ENCODE measurements at regions not wholly inside any gene's neighbourhood (a gene's known extent, or its start where the extent isn't known, plus 50 kb on each side); places are given as distances from the start of the nearest gene placed in this dataset.

DNA sequence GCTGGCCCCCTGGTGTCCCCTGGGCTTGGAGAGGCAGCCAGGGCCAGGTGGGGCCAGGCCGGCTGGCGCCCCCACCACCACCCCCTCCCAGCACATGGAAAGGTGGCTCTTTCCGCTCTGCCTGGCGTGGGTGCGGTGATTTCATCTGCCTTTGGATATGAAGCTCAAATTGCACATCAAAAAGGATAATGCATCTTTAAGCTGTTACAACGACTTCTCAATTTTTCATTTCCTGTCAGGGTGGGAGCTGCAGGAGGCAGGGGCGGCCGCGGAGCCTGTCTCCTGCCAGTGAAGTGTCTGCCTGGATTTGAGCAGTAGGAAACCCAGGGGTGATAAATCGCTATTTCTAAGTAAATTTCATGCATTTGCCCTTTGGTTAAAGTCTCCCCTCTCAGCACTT, 169.2 kb upstream of the MVB12B start (continued):
- TF ChIP-seq ZNF331 (CRISPR knock-in tag; IDR thresholded peaks at IDR 0.05; ENCODE audit: low read depth) = no peak

DNA sequence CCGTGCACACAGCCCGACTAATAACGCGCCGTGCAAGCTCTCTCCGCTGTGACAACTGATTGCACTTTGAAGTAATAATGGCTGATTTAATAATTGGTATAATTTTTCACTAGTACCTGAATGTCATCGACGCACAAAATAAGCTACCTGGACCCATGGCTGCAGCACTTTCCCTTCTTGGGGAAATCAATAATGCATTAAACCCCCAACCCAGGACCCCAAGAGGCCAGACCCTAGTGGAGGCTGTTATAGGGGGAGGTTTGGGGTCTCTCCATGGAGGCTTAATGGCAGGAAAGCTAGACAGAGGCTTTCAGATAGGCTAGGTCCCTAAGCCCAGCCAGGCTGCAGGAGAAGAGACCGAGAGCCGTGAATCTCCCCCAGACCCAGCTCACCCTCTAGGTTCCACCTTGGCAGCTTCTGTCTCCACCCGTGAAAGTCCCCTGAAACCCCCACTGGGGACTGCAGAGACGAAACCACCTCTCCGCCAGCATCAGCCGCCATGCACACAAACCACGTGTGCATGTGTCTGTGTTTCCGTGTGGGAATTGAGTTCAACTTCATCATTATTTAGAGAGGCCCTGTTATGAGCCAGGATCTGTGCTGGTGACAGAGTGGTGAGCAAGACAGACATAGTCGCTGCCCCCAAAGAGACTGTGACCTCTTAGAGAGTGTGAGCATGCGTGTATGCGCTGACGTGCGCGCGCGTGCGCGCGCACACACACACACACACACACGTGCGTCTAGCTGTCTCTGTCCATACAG, 168.6 kb upstream of the MVB12B start:
- H4K20me1 ChIP-seq (replicated peaks; ENCODE audit: insufficient read depth) = no peaks in the 10 kb centered on the region
- H3K4me1 ChIP-seq (ENCODE audit: insufficient read depth) = peaks cover 8% of the 10 kb centered on the region; the same call in 1 of the 2 replicates
- no peaks in the 10 kb centered on the region for H3K27me3 ChIP-seq (ENCODE audit: insufficient read depth)
- H3K9me2 ChIP-seq (ENCODE audit: insufficient read depth) = 0 out of 2 replicates have a peak, but pooled peaks cover 6% of the 10 kb centered on the region
- peaks cover 12% of the 10 kb centered on the region for H3K27me3 Mint-ChIP-seq (ENCODE audit: insufficient read depth, low read depth, poor library complexity)
- no peak overlapping the region for H3K4me3 Mint-ChIP-seq
- no peaks in the 10 kb centered on the region for H3F3A ChIP-seq (replicated peaks; ENCODE audit: low read depth)
- H3K36me3 Mint-ChIP-seq (ENCODE audit: low read depth) = no peaks in the 10 kb centered on the region
- no peaks in the 10 kb centered on the region for H3K9me3 Mint-ChIP-seq
- H3K27ac Mint-ChIP-seq = no peak overlapping the region; the same call in 1 of the 2 replicates
- no peak for ATAC-seq
- H3K4me2 ChIP-seq = 0 out of 2 replicates have a peak overlapping the region, but pooled peaks have one; percentile 24
- H3K36me3 ChIP-seq (ENCODE audit: insufficient read depth) = no peaks in the 10 kb centered on the region
- H3K79me2 ChIP-seq (replicated peaks; ENCODE audit: insufficient read depth) = no peaks in the 10 kb centered on the region
- H3K27ac ChIP-seq (ENCODE audit: low read depth) = no peak overlapping the region
- no peak overlapping the region for H3K4me3 ChIP-seq
- H3K4me1 Mint-ChIP-seq = peaks cover 24% of the 10 kb centered on the region
- TF ChIP-seq ZNF114 (CRISPR knock-in tag; IDR thresholded peaks at IDR 0.05) (no peak), STAT1 (IDR thresholded peaks at IDR 0.05; ENCODE audit: unreplicated experiment) (no peak), JUNB (IDR thresholded peaks at IDR 0.05; ENCODE audit: unreplicated experiment) (no peak), CREB1 (CRISPR knock-in tag; IDR thresholded peaks at IDR 0.05; ENCODE audit: low read depth) (no peak), ZNF331 (CRISPR knock-in tag; IDR thresholded peaks at IDR 0.05; ENCODE audit: low read depth) (no peak)
- TF ChIP-seq, protein P1, sequence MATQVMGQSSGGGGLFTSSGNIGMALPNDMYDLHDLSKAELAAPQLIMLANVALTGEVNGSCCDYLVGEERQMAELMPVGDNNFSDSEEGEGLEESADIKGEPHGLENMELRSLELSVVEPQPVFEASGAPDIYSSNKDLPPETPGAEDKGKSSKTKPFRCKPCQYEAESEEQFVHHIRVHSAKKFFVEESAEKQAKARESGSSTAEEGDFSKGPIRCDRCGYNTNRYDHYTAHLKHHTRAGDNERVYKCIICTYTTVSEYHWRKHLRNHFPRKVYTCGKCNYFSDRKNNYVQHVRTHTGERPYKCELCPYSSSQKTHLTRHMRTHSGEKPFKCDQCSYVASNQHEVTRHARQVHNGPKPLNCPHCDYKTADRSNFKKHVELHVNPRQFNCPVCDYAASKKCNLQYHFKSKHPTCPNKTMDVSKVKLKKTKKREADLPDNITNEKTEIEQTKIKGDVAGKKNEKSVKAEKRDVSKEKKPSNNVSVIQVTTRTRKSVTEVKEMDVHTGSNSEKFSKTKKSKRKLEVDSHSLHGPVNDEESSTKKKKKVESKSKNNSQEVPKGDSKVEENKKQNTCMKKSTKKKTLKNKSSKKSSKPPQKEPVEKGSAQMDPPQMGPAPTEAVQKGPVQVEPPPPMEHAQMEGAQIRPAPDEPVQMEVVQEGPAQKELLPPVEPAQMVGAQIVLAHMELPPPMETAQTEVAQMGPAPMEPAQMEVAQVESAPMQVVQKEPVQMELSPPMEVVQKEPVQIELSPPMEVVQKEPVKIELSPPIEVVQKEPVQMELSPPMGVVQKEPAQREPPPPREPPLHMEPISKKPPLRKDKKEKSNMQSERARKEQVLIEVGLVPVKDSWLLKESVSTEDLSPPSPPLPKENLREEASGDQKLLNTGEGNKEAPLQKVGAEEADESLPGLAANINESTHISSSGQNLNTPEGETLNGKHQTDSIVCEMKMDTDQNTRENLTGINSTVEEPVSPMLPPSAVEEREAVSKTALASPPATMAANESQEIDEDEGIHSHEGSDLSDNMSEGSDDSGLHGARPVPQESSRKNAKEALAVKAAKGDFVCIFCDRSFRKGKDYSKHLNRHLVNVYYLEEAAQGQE (IDR thresholded peaks at IDR 0.05; ENCODE audit: unreplicated experiment) = no peak
- TF ChIP-seq, protein P2, sequence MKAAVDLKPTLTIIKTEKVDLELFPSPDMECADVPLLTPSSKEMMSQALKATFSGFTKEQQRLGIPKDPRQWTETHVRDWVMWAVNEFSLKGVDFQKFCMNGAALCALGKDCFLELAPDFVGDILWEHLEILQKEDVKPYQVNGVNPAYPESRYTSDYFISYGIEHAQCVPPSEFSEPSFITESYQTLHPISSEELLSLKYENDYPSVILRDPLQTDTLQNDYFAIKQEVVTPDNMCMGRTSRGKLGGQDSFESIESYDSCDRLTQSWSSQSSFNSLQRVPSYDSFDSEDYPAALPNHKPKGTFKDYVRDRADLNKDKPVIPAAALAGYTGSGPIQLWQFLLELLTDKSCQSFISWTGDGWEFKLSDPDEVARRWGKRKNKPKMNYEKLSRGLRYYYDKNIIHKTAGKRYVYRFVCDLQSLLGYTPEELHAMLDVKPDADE (IDR thresholded peaks at IDR 0.05) = no peak
- TF ChIP-seq, protein P3, sequence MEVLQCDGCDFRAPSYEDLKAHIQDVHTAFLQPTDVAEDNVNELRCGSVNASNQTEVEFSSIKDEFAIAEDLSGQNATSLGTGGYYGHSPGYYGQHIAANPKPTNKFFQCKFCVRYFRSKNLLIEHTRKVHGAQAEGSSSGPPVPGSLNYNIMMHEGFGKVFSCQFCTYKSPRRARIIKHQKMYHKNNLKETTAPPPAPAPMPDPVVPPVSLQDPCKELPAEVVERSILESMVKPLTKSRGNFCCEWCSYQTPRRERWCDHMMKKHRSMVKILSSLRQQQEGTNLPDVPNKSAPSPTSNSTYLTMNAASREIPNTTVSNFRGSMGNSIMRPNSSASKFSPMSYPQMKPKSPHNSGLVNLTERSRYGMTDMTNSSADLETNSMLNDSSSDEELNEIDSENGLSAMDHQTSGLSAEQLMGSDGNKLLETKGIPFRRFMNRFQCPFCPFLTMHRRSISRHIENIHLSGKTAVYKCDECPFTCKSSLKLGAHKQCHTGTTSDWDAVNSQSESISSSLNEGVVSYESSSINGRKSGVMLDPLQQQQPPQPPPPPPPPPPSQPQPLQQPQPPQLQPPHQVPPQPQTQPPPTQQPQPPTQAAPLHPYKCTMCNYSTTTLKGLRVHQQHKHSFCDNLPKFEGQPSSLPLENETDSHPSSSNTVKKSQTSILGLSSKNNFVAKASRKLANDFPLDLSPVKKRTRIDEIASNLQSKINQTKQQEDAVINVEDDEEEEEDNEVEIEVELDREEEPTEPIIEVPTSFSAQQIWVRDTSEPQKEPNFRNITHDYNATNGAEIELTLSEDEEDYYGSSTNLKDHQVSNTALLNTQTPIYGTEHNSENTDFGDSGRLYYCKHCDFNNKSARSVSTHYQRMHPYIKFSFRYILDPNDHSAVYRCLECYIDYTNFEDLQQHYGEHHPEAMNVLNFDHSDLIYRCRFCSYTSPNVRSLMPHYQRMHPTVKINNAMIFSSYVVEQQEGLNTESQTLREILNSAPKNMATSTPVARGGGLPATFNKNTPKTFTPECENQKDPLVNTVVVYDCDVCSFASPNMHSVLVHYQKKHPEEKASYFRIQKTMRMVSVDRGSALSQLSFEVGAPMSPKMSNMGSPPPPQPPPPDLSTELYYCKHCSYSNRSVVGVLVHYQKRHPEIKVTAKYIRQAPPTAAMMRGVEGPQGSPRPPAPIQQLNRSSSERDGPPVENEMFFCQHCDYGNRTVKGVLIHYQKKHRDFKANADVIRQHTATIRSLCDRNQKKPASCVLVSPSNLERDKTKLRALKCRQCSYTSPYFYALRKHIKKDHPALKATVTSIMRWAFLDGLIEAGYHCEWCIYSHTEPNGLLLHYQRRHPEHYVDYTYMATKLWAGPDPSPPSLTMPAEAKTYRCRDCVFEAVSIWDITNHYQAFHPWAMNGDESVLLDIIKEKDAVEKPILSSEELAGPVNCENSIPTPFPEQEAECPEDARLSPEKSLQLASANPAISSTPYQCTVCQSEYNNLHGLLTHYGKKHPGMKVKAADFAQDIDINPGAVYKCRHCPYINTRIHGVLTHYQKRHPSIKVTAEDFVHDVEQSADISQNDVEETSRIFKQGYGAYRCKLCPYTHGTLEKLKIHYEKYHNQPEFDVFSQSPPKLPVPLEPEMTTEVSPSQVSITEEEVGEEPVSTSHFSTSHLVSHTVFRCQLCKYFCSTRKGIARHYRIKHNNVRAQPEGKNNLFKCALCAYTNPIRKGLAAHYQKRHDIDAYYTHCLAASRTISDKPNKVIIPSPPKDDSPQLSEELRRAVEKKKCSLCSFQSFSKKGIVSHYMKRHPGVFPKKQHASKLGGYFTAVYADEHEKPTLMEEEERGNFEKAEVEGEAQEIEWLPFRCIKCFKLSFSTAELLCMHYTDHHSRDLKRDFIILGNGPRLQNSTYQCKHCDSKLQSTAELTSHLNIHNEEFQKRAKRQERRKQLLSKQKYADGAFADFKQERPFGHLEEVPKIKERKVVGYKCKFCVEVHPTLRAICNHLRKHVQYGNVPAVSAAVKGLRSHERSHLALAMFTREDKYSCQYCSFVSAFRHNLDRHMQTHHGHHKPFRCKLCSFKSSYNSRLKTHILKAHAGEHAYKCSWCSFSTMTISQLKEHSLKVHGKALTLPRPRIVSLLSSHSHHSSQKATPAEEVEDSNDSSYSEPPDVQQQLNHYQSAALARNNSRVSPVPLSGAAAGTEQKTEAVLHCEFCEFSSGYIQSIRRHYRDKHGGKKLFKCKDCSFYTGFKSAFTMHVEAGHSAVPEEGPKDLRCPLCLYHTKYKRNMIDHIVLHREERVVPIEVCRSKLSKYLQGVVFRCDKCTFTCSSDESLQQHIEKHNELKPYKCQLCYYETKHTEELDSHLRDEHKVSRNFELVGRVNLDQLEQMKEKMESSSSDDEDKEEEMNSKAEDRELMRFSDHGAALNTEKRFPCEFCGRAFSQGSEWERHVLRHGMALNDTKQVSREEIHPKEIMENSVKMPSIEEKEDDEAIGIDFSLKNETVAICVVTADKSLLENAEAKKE (CRISPR knock-in tag; IDR thresholded peaks at IDR 0.05) = no peak
- DNase-seq (ENCODE audit: low spot score) = no peak
- H2AFZ ChIP-seq = peak overlapping the region; percentile 66; the same call in 1 of the 2 replicates

Data from GM23338 (cell line).